ENCODE measurements at regions not wholly inside any gene's neighbourhood (a gene's known extent, or its start where the extent isn't known, plus 50 kb on each side); places are given as distances from the start of the nearest gene placed in this dataset.

DNA sequence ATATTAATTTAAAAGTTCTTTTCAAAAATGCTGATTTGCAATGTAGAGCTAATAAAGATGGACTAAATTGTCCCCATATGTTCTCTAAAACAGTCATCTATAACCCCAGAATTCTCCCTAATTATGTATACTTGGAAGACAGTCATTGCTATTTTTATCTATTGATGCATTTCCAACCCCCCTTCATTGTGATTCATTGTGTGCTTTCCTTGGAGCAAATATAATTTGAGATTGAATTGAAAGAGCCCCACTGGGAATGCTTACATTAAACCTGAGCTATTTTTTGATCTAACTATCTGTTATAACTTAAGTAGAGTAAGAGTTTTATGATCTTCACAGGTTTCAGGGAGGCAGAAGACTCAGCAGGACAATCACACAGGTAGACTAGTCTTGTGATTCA lies 73.7 kb upstream of the PTCHD4 start:
- TF ChIP-seq POLR2AphosphoS5 (IDR thresholded peaks at IDR 0.05; ENCODE audit: low read depth), result no peak
- TF ChIP-seq, protein P1, sequence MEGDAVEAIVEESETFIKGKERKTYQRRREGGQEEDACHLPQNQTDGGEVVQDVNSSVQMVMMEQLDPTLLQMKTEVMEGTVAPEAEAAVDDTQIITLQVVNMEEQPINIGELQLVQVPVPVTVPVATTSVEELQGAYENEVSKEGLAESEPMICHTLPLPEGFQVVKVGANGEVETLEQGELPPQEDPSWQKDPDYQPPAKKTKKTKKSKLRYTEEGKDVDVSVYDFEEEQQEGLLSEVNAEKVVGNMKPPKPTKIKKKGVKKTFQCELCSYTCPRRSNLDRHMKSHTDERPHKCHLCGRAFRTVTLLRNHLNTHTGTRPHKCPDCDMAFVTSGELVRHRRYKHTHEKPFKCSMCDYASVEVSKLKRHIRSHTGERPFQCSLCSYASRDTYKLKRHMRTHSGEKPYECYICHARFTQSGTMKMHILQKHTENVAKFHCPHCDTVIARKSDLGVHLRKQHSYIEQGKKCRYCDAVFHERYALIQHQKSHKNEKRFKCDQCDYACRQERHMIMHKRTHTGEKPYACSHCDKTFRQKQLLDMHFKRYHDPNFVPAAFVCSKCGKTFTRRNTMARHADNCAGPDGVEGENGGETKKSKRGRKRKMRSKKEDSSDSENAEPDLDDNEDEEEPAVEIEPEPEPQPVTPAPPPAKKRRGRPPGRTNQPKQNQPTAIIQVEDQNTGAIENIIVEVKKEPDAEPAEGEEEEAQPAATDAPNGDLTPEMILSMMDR (IDR thresholded peaks at IDR 0.05; ENCODE audit: insufficient read depth, low read length), result no peak
- TF ChIP-seq, protein P2, sequence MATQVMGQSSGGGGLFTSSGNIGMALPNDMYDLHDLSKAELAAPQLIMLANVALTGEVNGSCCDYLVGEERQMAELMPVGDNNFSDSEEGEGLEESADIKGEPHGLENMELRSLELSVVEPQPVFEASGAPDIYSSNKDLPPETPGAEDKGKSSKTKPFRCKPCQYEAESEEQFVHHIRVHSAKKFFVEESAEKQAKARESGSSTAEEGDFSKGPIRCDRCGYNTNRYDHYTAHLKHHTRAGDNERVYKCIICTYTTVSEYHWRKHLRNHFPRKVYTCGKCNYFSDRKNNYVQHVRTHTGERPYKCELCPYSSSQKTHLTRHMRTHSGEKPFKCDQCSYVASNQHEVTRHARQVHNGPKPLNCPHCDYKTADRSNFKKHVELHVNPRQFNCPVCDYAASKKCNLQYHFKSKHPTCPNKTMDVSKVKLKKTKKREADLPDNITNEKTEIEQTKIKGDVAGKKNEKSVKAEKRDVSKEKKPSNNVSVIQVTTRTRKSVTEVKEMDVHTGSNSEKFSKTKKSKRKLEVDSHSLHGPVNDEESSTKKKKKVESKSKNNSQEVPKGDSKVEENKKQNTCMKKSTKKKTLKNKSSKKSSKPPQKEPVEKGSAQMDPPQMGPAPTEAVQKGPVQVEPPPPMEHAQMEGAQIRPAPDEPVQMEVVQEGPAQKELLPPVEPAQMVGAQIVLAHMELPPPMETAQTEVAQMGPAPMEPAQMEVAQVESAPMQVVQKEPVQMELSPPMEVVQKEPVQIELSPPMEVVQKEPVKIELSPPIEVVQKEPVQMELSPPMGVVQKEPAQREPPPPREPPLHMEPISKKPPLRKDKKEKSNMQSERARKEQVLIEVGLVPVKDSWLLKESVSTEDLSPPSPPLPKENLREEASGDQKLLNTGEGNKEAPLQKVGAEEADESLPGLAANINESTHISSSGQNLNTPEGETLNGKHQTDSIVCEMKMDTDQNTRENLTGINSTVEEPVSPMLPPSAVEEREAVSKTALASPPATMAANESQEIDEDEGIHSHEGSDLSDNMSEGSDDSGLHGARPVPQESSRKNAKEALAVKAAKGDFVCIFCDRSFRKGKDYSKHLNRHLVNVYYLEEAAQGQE (IDR thresholded peaks at IDR 0.05; ENCODE audit: insufficient replicate concordance, low read depth), result no peak
- no peak for TF ChIP-seq GABPA (IDR thresholded peaks at IDR 0.05; ENCODE audit: low read depth)
